ENCODE measurements at regions not wholly inside any gene's neighbourhood (a gene's known extent, or its start where the extent isn't known, plus 50 kb on each side); places are given as distances from the start of the nearest gene placed in this dataset.
"Not testable (repeated sequence)": the region's sequence is repeated elsewhere in the genome, so short reads cannot be mapped to it uniquely, and the experiment has no call there.

DNA sequence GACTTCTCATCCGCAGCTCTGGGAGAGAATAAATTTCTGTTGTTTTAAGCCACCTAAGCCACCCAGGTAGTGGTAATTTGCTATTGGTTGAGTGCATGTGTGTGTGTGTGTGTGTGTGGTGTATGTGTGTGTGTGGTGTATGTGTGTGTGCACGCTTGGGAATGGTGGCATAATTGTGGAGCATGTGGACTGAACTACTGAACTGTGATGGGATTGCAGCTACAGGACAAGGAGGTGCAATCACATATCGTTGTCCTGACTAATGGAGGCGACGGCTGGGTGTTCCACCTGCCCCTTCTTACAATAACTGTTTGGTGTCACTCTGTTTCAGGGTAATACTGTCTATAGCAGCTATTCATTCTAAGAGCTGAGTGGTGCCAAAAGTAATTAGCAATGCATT, 448.7 kb upstream of the PFKP start:
- DNase-seq: no peak

- DNase-seq: no peak
Measured at GRCh38 chr10:2616215-2616614, 451.1 kb upstream of the PFKP start.

- no peak for DNase-seq
Measured at GRCh38 chr10:2611603-2612002, 455.7 kb upstream of the PFKP start.

- DNase-seq: no peak
Measured at GRCh38 chr10:2610946-2611345, 456.4 kb upstream of the PFKP start.

DNA sequence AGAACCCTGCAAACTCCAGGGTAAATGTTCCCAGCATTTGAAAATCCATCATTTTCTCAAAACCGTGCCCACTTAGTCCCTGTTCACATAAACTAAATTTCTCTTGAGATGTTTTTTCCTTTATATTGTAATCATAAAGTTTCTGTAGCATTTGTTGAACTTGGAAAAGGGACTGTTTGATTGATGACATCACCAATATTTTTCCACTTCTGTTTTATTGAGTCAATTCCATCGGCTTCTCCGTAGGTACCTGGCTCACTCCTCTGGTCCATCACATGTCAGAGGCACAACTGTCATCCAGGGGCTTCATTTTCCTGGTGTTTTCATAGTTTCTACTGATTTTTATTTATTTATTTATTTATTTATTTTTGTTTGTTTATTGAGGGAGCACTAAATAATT, 462.5 kb upstream of the PFKP start:
- no peak for DNase-seq

DNA sequence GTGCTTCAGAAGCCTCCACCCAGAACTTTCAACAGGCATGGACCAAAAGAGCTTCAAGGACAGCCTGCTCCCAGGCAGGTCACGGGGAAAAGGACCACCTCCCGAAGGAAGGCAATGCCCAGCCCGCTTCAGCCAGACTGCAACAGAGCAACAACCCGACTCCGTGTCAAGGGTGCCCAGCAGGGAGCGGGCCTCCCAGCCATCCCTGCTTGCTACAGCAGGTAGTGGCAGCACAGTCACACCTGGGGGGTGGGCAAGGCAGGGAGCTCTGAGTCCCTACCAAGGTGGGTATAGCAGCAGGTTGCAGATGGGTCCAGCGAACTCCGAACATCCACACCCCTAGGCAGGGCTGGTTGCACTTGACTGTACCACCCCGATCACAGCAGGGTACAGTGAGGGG, 467.8 kb upstream of the PFKP start:
- DNase-seq: no peak

DNA sequence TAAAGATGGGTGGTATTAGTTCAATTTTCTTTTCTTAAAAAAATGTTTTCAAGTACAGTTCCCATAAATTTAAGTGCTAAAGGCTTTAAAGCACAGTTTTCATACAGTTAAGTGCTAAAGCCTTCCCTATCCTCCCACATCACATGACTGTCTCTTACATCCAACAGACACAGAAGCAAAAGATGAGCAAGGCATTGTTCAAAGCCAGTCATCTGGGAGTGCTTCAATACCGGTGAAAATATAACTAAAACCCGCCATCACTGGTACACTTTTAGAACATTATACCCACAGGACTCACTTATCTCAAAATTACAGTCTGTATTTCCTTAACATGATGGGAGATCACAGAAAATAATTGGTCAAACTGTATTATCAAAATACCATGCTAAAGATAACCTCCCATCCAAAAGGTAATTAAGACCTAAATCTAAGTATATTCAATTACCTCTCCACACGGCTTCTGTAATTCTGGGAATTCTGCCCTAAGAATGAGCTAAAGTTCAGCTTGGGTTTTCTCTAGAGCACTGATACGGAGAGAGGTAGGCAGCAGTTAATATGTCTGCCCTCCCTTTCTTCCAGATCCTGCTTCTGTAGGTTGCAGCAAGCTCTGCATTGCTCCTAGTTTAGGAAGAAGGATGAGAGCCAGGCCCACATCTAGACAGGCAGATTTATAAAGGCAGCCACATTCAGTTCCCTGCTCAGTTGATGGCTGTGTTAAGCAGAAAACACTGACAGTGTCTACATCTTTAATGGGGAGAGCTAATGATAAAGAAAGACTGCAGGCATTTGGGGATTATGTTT, 474.8 kb upstream of the PFKP start:
- no peak for DNase-seq

DNA sequence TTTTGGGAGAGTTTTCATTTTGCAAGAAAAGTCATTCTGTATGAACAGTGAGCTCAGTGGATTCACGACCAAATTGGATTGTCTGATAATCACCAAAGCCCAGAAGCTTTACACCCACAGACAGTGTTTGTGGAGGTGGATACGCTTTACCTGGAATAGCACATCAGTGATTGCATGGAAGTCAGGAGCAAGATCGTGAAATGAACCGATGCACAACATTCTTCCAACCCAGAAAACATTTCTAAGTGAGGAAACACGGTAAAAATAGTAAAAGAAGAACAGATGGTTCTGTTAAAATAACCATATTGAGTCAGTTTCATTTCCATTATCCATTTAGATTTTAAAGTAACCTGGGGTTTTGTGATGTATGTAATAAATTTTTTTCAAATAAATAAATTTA, 478.2 kb upstream of the PFKP start:
- no peak for DNase-seq

- no peak for DNase-seq
Measured at GRCh38 chr10:2584385-2584784, 483.0 kb upstream of the PFKP start.

DNA sequence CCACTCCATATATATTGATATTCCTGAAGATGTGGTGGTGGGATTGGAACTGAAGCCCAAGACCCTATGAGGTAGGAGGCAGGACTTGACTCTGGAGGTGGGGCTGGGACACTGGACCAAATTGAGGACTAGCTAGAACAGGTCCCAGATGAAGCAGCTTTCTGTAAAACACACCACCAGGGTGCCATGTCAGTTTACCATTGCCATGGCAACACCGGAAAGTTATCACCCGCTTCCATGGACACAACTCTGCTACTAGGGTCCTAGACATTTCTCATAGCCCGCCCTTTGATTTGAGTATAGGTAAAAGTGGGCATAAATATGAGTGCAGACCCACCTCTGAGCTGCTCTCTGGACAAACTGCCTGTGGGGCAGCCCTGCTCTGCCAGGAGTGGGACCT, 490.5 kb upstream of the PFKP start:
- no peak for DNase-seq

GRCh38 chr10:2575460-2575859, 491.9 kb upstream of the PFKP start:
- no peak for DNase-seq

GRCh38 chr10:2572611-2573010, 494.7 kb upstream of the PFKP start:
- no peak for DNase-seq

DNA sequence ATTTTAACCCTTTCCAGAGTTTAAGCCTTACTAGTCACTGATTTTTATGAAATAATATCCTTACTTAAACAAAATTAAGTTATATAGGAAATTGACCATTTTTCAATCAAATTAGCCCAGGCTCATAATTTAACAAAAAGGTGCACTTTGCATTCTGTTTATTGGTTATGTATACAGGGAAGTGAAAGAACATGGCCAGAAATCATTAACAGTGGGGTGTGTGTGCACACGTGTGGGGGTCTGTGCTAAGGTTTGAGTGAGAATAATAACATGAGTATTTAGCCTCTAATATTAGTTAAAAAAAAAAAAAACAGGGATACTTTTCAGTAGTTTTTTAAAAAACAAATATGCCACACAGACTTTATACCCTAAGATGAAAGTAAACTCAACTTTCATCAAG, 510.5 kb upstream of the PFKP start:
- no peak for DNase-seq

DNA sequence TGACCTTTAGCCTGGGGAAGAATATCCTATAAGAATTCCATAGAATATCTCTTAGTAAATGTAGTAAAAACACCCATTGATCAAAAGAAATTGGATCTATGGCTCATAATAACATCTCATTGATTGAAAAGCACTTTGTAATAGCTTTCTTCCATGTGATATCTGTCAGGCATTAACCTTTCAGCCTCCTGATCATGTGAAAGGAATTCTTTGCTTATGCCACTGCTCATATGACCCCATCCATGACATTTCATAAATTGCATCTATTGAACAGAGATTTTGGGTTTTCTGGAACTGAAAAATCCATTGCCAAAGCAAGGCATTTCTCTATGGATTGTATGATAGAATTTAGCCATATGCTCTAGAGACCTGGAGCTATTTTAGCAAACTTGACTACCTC, 519.3 kb upstream of the PFKP start:
- DNase-seq: no peak

DNA sequence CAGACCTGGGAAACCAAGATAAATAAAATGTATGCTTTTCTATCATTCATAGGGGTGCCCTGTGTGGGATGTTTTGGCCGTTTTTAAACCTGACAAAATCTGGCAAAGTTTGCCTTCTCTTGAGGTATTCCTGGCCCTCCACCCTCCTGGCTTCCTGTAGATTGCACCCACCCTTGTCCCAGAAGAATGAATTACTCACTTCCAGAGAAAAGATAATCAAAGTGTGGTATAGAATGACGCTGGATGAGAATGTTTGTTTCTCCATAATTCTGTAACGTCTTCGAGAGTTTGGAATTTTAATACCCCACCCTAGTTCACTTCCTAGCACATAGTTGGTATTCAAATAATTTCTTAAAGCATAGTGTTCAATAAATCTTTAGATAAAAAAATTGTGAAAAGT, 519.7 kb upstream of the PFKP start:
- DNase-seq: no peak

GRCh38 chr10:2546894-2547293, 520.5 kb upstream of the PFKP start:
- not testable (repeated sequence) for DNase-seq

GRCh38 chr10:2543974-2544373, 523.4 kb upstream of the PFKP start:
- no peak for DNase-seq

- no peak for DNase-seq
Measured at GRCh38 chr10:2543142-2543886, 524.0 kb upstream of the PFKP start.

DNA sequence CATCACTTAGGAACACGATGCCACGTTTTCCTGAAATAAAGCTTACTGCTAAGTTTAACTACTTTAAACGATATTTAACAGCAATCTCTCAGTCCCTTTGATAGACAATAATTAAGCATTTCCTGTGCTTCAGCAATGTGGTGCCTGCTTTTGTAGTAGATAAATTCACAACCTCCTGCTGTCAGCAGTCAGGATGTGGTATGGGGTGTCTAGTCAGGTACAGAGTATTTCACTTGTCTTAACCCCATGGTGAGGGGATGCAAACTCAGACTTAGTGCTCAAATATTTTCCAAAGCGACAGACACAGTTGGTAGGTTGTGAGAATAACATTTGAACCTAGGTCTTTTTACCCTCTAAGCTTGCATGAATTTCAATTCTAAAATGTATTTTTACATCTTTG, 526.2 kb upstream of the PFKP start:
- DNase-seq: no peak

DNA sequence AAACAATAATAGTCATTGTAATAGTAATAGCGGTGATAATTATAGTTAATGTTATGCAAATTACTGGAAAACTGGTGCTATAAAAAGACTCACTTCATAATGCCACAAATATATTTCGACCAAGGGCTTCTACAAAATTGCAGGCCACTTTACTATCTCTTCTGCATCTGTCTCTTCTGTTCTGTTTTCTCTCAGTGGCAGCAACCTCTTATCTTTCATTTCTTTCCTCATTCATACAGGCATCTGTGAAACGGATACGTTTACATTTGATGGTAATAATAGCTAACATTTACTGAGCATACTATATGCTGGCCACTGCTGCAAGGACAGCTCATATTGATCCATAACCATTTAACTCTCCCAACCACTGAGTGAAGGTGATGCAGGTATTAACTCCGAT, 537.4 kb upstream of the PFKP start:
- DNase-seq: no peak

DNA sequence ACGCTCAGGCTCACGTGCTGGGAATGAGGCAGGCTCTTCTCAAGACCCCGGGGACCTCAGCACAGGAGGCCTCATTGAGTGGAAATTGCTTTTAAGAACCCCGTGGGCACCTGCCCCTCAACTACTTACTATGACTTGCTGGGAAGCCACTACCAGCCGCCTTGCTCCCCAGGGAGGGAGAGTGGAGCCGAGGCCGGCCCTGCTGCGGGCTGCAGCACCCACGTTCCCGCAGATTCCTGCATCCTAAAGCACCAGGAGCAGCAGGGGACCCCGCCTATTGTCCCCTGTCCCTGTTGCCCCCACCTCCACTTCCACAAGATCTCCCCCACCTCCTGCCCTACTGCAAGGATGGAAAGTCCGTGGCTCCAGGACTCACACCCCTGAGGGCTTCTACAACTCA, 541.6 kb upstream of the PFKP start:
- no peak for DNase-seq

- no peak for DNase-seq
Measured at GRCh38 chr10:2519139-2519538, 548.2 kb upstream of the PFKP start.

- DNase-seq: no peak
Measured at GRCh38 chr10:2509081-2509531, 558.2 kb upstream of the PFKP start.

- not testable (repeated sequence) for DNase-seq
Measured at GRCh38 chr10:2501366-2501940, 565.9 kb upstream of the PFKP start.

Data from DMS 273 treated with DMSO at 0.1 percent for 48 hours (cell line).